PFSK-1 (cell line): ENCODE measurements at regions not wholly inside any gene's neighbourhood (a gene's known extent, or its start where the extent isn't known, plus 50 kb on each side); places are given as distances from the start of the nearest gene placed in this dataset.

Experiments
- FOXP2 ChIP-seq: optimal IDR thresholded peaks from 2 replicates; pipeline ENCODE3; 2011; ENCODE audit warnings: borderline replicate concordance, control low read depth, inconsistent platforms; ENCODE audit not compliant: insufficient read depth; ENCODE audit errors: extremely low read length, extremely low read depth
- POLR2AphosphoS5 ChIP-seq: IDR thresholded peaks from 2 replicates; pipeline ENCODE4 v1.6.1; 2012; ENCODE audit warnings: low read depth, mild to moderate bottlenecking, control low read depth, low read length, moderate library complexity
- SIN3A ChIP-seq: IDR thresholded peaks from 2 replicates; pipeline ENCODE4 v1.6.1; 2012; ENCODE audit warnings: mild to moderate bottlenecking, low read length, moderate library complexity, borderline replicate concordance; ENCODE audit not compliant: insufficient read depth
- TAF1 ChIP-seq: IDR thresholded peaks from 2 replicates; pipeline ENCODE4 v1.6.1; 2012; ENCODE audit warnings: low read length, control low read depth, borderline replicate concordance; ENCODE audit not compliant: insufficient read depth
- TF ChIP-seq, protein P1 (sequence below), 2 experiments: IDR thresholded peaks; 2 replicates each; pipeline versions ENCODE4 v1.6.1 to v1.8.0; 2011 to 2012; ENCODE audit warnings: low read depth in 2 of 2, low read length in 2 of 2, control low read depth in 1 of 2, inconsistent platforms in 1 of 2, mild to moderate bottlenecking in 1 of 2, moderate library complexity in 1 of 2; ENCODE audit not compliant: insufficient read depth in 1 of 2

DNA sequence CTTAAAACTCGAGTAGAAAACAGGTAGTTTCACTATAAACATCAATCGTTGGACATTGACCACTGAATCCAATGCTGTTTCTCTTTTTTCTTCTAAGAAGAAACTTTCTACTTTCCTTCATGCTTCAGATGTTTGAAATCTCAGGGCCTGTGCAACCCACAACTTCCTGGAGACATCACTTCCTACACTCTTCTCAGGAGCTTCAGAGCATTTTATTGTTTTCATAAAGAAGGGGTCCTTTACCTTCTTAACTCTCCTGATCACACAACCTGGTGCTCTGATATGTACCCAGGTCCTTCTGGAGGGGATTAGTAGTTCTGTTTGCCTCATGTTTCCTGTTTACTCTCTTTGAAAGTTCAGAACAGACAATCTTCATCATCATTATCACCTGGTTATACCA is 113.0 kb upstream of the VAV3 start:
- TF ChIP-seq, protein P1, sequence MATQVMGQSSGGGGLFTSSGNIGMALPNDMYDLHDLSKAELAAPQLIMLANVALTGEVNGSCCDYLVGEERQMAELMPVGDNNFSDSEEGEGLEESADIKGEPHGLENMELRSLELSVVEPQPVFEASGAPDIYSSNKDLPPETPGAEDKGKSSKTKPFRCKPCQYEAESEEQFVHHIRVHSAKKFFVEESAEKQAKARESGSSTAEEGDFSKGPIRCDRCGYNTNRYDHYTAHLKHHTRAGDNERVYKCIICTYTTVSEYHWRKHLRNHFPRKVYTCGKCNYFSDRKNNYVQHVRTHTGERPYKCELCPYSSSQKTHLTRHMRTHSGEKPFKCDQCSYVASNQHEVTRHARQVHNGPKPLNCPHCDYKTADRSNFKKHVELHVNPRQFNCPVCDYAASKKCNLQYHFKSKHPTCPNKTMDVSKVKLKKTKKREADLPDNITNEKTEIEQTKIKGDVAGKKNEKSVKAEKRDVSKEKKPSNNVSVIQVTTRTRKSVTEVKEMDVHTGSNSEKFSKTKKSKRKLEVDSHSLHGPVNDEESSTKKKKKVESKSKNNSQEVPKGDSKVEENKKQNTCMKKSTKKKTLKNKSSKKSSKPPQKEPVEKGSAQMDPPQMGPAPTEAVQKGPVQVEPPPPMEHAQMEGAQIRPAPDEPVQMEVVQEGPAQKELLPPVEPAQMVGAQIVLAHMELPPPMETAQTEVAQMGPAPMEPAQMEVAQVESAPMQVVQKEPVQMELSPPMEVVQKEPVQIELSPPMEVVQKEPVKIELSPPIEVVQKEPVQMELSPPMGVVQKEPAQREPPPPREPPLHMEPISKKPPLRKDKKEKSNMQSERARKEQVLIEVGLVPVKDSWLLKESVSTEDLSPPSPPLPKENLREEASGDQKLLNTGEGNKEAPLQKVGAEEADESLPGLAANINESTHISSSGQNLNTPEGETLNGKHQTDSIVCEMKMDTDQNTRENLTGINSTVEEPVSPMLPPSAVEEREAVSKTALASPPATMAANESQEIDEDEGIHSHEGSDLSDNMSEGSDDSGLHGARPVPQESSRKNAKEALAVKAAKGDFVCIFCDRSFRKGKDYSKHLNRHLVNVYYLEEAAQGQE (IDR thresholded peaks at IDR 0.05; ENCODE audit: insufficient read depth in 1 of 2, low read depth in 2 of 2, low read length in 2 of 2): no peak
- no peak for TF ChIP-seq TAF1
- no peak for TF ChIP-seq POLR2AphosphoS5
- TF ChIP-seq SIN3A: no peak
- no peak for TF ChIP-seq FOXP2

DNA sequence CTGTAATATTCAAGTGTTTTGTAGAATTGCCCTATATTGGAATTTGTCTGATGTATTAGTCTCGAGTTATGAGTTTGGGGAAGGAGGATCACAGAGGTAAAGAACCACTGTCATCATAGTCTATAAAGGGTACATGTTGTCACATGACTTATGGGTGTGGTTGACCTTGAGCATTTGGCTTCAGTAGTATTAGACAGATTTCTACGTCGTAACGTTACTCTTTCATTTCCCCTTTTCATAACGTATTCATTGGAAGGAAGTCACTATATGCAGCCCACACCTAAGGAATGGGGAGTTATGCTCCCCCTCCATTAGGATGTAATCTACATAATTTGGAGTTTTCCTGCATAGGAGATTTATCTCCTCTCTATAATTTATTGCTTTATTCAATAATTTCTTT is 110.1 kb upstream of the VAV3 start:
- no peak for TF ChIP-seq POLR2AphosphoS5
- no peak for TF ChIP-seq TAF1
- TF ChIP-seq, protein P1 (IDR thresholded peaks at IDR 0.05; ENCODE audit: insufficient read depth in 1 of 2, low read depth in 2 of 2, low read length in 2 of 2): no peak
- no peak for TF ChIP-seq FOXP2

DNA sequence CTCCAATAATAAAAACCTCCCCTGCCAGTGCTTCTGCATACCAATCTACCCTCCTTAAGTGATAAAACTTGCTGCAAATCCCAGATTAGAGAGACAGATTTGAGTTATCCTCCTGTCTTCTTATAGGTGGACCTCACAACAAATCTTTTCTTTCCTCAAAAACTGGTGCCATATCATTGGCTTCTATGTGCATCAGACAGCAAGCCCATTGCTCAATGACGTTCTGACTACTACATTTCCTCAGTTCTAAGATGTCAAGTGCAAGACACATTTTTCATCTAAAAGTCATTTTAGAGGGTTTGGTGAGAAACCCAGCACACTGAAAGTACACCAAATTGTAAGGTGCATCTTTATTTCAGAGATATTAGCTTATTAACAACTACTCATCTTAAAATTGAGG is 107.8 kb upstream of the VAV3 start:
- TF ChIP-seq, protein P1 (IDR thresholded peaks at IDR 0.05; ENCODE audit: insufficient read depth in 1 of 2, low read depth in 2 of 2, low read length in 2 of 2): no peak
- no peak for TF ChIP-seq SIN3A
- TF ChIP-seq TAF1: no peak
- no peak for TF ChIP-seq POLR2AphosphoS5
- no peak for TF ChIP-seq FOXP2

DNA sequence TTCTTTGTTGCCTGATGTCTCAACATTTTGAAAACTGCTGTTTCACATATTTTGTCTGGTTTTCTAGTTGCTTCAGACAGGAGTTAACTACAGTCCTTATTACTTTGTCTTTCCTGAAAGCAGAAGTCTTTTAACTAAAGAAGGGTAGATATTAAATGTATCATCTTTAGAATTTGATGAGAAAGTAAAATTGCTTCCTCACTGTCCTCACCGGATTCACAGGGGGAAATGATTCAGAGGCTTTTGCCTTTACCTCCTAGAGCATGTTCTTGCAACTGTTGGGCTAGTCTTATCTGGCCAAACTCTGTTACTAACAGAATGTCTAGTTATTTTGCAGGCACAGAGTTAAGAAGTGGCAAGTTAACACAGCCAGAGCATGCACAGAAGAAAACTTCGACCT is 107.2 kb upstream of the VAV3 start:
- TF ChIP-seq FOXP2: no peak
- TF ChIP-seq TAF1: no peak
- no peak for TF ChIP-seq POLR2AphosphoS5
- TF ChIP-seq SIN3A: no peak
- TF ChIP-seq, protein P1 (IDR thresholded peaks at IDR 0.05; ENCODE audit: insufficient read depth in 1 of 2, low read depth in 2 of 2, low read length in 2 of 2): no peak

DNA sequence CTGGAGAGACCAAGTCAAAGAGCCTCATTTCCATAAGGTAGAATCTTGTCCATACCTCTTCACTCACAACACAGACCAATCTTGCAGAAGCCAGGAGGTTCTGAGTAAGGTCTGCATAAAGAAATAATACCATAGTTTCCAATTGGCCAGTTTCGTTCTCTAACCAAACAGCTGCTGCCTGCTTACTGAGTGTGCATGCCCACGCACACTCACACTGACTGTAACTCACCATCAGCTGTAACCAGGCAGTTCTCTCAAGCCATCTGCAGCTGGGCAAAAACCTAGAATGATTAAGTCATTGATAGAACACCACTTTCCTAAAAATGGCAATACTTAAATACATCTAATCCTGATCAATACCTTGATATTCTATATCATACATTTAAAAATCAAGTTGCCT is 106.6 kb upstream of the VAV3 start:
- TF ChIP-seq TAF1: no peak
- no peak for TF ChIP-seq SIN3A
- TF ChIP-seq POLR2AphosphoS5: no peak
- TF ChIP-seq FOXP2: no peak
- TF ChIP-seq, protein P1 (IDR thresholded peaks at IDR 0.05; ENCODE audit: insufficient read depth in 1 of 2, low read depth in 2 of 2, low read length in 2 of 2): no peak
